ENCODE measurements at regions not wholly inside any gene's neighbourhood (a gene's known extent, or its start where the extent isn't known, plus 50 kb on each side); places are given as distances from the start of the nearest gene placed in this dataset.

GRCh38 chr19:20482721-20483120 lies 82.9 kb downstream of the ZNF737 start:
- DNase-seq (ENCODE audit: low read depth in 1 of 2, low spot score in 1 of 2) = no peak
- TF ChIP-seq, protein P1, sequence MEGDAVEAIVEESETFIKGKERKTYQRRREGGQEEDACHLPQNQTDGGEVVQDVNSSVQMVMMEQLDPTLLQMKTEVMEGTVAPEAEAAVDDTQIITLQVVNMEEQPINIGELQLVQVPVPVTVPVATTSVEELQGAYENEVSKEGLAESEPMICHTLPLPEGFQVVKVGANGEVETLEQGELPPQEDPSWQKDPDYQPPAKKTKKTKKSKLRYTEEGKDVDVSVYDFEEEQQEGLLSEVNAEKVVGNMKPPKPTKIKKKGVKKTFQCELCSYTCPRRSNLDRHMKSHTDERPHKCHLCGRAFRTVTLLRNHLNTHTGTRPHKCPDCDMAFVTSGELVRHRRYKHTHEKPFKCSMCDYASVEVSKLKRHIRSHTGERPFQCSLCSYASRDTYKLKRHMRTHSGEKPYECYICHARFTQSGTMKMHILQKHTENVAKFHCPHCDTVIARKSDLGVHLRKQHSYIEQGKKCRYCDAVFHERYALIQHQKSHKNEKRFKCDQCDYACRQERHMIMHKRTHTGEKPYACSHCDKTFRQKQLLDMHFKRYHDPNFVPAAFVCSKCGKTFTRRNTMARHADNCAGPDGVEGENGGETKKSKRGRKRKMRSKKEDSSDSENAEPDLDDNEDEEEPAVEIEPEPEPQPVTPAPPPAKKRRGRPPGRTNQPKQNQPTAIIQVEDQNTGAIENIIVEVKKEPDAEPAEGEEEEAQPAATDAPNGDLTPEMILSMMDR (IDR thresholded peaks at IDR 0.05; ENCODE audit: insufficient read depth, low read length) = no peak
- no peak for TF ChIP-seq SPI1 (IDR thresholded peaks at IDR 0.05; ENCODE audit: borderline replicate concordance, low read depth)
- TF ChIP-seq, protein P2, sequence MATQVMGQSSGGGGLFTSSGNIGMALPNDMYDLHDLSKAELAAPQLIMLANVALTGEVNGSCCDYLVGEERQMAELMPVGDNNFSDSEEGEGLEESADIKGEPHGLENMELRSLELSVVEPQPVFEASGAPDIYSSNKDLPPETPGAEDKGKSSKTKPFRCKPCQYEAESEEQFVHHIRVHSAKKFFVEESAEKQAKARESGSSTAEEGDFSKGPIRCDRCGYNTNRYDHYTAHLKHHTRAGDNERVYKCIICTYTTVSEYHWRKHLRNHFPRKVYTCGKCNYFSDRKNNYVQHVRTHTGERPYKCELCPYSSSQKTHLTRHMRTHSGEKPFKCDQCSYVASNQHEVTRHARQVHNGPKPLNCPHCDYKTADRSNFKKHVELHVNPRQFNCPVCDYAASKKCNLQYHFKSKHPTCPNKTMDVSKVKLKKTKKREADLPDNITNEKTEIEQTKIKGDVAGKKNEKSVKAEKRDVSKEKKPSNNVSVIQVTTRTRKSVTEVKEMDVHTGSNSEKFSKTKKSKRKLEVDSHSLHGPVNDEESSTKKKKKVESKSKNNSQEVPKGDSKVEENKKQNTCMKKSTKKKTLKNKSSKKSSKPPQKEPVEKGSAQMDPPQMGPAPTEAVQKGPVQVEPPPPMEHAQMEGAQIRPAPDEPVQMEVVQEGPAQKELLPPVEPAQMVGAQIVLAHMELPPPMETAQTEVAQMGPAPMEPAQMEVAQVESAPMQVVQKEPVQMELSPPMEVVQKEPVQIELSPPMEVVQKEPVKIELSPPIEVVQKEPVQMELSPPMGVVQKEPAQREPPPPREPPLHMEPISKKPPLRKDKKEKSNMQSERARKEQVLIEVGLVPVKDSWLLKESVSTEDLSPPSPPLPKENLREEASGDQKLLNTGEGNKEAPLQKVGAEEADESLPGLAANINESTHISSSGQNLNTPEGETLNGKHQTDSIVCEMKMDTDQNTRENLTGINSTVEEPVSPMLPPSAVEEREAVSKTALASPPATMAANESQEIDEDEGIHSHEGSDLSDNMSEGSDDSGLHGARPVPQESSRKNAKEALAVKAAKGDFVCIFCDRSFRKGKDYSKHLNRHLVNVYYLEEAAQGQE (IDR thresholded peaks at IDR 0.05; ENCODE audit: insufficient replicate concordance, low read depth) = no peak
- no peak for TF ChIP-seq GABPA (IDR thresholded peaks at IDR 0.05; ENCODE audit: low read depth)
- TF ChIP-seq POLR2AphosphoS5 (IDR thresholded peaks at IDR 0.05; ENCODE audit: low read depth) = no peak
- no peak overlapping the region for H3K27ac ChIP-seq (replicated peaks)
- no peak overlapping the region for H3K4me3 ChIP-seq (replicated peaks; ENCODE audit: insufficient read depth, low read length)
- no peaks in the 10 kb centered on the region for H3K27me3 ChIP-seq (ENCODE audit: insufficient read depth, poor library complexity, severe bottlenecking)

DNA sequence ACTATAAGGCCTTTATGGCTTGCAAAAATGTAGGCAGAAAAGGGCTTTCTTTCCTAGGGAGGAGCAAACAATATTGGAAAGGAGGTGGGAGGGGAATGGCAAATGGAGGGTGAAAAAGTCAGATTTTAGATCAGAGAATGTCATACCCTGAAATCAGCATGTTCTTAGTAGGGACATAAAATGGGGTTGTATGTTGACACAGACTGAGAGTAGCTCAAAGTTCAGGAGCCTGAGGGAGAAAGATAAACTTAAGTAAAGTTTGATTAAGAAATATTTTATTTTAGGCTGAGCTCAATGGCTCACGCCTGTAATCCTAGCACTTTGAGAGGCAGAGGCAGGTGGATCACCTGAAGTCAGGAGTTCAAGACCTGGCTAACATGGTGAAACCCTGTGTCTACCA lies 83.8 kb downstream of the ZNF737 start:
- H3K27me3 ChIP-seq (ENCODE audit: insufficient read depth, poor library complexity, severe bottlenecking) = no peaks in the 10 kb centered on the region
- DNase-seq (ENCODE audit: low read depth in 1 of 2, low spot score in 1 of 2) = no peak
- TF ChIP-seq, protein P2 (IDR thresholded peaks at IDR 0.05; ENCODE audit: insufficient replicate concordance, low read depth) = no peak
- TF ChIP-seq GABPA (IDR thresholded peaks at IDR 0.05; ENCODE audit: low read depth) = no peak
- TF ChIP-seq SPI1 (IDR thresholded peaks at IDR 0.05; ENCODE audit: borderline replicate concordance, low read depth) = no peak
- no peak overlapping the region for H3K4me3 ChIP-seq (replicated peaks; ENCODE audit: insufficient read depth, low read length)
- no peak overlapping the region for H3K27ac ChIP-seq (replicated peaks)

- Histone ChIP-seq H3K4me3 (replicated peaks; ENCODE audit: insufficient read depth, low read length) (no peak overlapping the region), H3K27me3 (ENCODE audit: insufficient read depth, poor library complexity, severe bottlenecking) (no peaks in the 10 kb centered on the region), H3K27ac (replicated peaks) (no peak overlapping the region)
- DNase-seq (ENCODE audit: low read depth in 1 of 2, low spot score in 1 of 2) = no peak
- TF ChIP-seq SPI1 (IDR thresholded peaks at IDR 0.05; ENCODE audit: borderline replicate concordance, low read depth) (no peak), POLR2AphosphoS5 (IDR thresholded peaks at IDR 0.05; ENCODE audit: low read depth) (no peak), GABPA (IDR thresholded peaks at IDR 0.05; ENCODE audit: low read depth) (no peak)
- TF ChIP-seq, protein P1 (IDR thresholded peaks at IDR 0.05; ENCODE audit: insufficient read depth, low read length) = no peak
- TF ChIP-seq, protein P2 (IDR thresholded peaks at IDR 0.05; ENCODE audit: insufficient replicate concordance, low read depth) = no peak
Measured at GRCh38 chr19:20479483-20479882, 86.1 kb downstream of the ZNF737 start.

Measured in HL-60 (cell line).